ENCODE measurements at regions not wholly inside any gene's neighbourhood (a gene's known extent, or its start where the extent isn't known, plus 50 kb on each side); places are given as distances from the start of the nearest gene placed in this dataset.

DNA sequence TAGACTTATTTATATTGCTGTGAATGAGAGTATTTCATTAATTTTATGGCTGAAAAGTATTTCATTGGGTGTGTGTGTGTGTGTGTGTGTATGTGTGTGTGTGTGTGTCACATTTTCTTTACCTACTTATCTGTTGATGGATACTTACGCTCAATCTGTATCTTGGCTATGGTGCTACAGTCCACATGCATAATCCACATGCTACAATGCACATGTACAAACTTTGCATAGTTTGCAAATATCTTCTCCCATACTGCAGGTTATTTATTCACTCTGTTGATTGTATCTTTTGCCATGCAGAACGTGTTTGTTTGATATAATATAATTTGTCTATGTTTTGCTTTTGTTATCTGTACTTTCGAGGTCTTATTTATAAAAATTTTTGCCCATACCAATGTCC lies 167.8 kb downstream of the RAB28 start:
- Mint-ChIP-seq H3K27ac (no peak overlapping the region), H3K36me3 (peaks cover under 1 to 4% of the 10 kb centered on the region in 2 donors), H3K4me1 (no peaks in the 10 kb centered on the region), H3K27me3 (no peaks in the 10 kb centered on the region), H3K4me3 (no peak overlapping the region), H3K9me3 (peaks cover 2 to 8% (median 4%) of the 10 kb centered on the region in 7 donors)
- DNase-seq = no peak
- ATAC-seq (ENCODE audit: low read depth in 2 of 2) = no peak

DNA sequence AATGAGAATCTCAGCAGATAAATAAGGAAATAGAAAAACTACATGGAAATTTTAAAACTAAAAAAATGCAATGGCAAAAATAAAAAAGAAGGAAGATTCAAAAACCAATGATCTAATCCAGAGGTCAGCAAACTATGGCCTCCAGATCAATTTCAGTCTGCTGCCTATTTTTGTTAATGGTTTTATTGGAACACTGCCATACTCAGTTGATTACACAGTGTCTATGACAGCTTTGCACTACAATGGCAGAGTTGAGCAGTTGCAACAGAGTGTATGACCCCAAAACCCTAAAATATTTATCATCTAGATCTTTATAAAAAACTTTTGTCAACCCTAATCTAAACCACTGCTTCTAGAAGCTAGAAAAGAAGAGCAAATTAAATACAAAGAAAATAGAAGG lies 170.3 kb downstream of the RAB28 start:
- H3K4me3 Mint-ChIP-seq = no peak overlapping the region
- H3K27ac Mint-ChIP-seq = no peak overlapping the region
- no peaks in the 10 kb centered on the region for H3K4me1 Mint-ChIP-seq
- peaks cover 0 to 6% (median 2%) of the 10 kb centered on the region in 7 donors for H3K9me3 Mint-ChIP-seq
- H3K36me3 Mint-ChIP-seq = peaks cover 0 to 4% of the 10 kb centered on the region in 2 donors
- no peaks in the 10 kb centered on the region for H3K27me3 Mint-ChIP-seq
- no peak for DNase-seq
- ATAC-seq (ENCODE audit: low read depth in 2 of 2) = no peak

DNA sequence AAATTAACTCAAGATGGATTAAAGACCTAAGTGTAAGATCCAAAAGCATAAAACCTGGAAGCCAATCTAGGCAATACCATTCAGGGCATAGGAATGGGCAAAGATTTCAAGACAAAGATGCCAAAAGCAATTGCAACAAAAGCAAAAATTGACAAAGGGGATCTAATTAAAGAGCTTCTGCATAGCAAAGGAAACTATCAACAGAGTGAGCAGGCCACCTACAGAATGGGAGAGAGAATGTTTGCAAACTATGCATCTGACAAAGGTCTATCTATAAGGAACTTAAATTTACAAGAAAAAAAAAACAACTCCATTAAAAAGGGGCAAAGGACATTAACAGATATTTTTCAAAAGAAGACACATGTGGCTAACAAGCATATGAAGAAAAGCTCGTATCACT lies 171.9 kb downstream of the RAB28 start:
- Mint-ChIP-seq H3K4me3 (no peak overlapping the region), H3K9me3 (peaks cover 0 to 6% (median 2%) of the 10 kb centered on the region in 7 donors), H3K36me3 (peaks cover under 1 to 4% of the 10 kb centered on the region in 2 donors), H3K4me1 (no peaks in the 10 kb centered on the region), H3K27ac (no peak overlapping the region), H3K27me3 (no peaks in the 10 kb centered on the region)
- ATAC-seq (ENCODE audit: low read depth in 2 of 2) = no peak
- DNase-seq = no peak

DNA sequence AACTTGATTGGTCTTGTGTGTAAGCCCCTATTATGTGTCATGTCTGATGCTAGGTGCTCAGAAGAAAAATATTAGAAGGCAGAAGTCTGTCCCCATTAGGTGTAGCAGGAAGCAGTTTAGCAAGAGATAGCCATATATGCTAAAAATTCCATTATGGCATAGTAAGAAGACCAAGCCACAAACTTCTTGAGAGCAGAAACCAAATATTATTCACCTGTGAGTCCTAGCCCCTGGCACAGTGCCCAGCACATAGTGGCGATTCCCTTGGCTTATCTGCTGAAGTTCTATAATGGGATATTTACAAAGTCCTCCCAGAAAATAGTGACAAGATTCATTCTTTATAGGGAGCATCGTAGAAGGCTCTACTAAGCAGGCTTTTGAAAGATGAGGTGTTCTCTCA lies 174.4 kb downstream of the RAB28 start:
- no peak for ATAC-seq (ENCODE audit: low read depth in 2 of 2)

DNA sequence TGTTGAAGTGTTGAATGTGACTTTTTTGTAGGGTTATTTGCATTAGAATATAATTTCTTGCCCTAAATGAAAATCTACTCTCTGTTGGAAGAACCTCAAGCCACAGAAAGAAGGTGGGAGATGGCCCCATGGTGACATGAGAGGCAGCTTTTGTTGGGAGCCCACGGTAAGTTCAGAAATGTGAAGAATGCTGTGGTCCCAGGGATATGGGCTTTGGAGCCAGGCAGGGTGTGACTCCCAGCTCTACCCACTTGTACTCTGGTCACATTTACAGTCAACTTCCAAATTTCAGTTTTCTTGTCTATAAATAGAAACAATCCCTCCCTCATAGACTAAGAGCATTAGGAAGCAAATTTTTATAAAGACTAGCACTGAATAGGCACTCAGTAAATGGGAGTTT lies 177.8 kb downstream of the RAB28 start:
- peaks cover 0 to 13% (median 4%) of the 10 kb centered on the region in 7 donors for H3K9me3 Mint-ChIP-seq
- H3K27ac Mint-ChIP-seq = no peak overlapping the region
- no peak for DNase-seq
- peaks cover 0 to 13% of the 10 kb centered on the region in 2 donors for H3K36me3 Mint-ChIP-seq
- H3K27me3 Mint-ChIP-seq = no peaks in the 10 kb centered on the region
- no peak overlapping the region for H3K4me3 Mint-ChIP-seq
- no peak for ATAC-seq (ENCODE audit: low read depth in 2 of 2)
- H3K4me1 Mint-ChIP-seq = peaks cover 0 to 4% (median 2%) of the 10 kb centered on the region in 3 donors

More for the DNA sequence above, 174.4 kb downstream of the RAB28 start:
- Mint-ChIP-seq H3K27ac (no peak overlapping the region), H3K9me3 (peaks cover 0 to 15% (median 5%) of the 10 kb centered on the region in 7 donors), H3K4me3 (no peak overlapping the region), H3K36me3 (peaks cover 4 to 8% of the 10 kb centered on the region in 2 donors), H3K4me1 (peaks cover 0 to 4% (median 0%) of the 10 kb centered on the region in 3 donors), H3K27me3 (no peaks in the 10 kb centered on the region)
- no peak for DNase-seq

DNA sequence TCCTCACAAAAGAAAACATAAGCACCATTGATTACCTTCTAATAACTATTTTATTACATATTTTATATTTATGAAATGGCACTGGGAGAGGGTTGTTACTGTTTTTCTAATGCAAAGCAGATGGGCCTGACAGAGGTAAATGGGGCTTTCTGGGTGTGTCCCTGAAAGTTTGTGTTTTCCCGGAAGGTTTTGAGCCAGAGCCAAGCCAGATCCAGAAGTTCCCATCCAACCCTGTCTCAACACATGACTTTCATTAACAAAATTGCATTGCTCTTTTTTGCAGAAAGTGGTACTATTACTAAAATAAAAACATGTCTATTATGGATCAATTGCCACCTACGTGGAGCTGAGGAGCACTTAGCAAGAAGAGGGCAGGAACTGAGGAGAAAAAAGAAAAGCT lies 181.3 kb downstream of the RAB28 start:
- DNase-seq = no peak
- Mint-ChIP-seq H3K4me3 (no peak overlapping the region), H3K27ac (no peak overlapping the region), H3K27me3 (no peaks in the 10 kb centered on the region), H3K36me3 (peaks cover 13 to 46% of the 10 kb centered on the region in 2 donors), H3K4me1 (peaks cover 0 to 8% (median 2%) of the 10 kb centered on the region in 3 donors), H3K9me3 (peaks cover 12 to 35% (median 21%) of the 10 kb centered on the region in 7 donors)
- ATAC-seq (ENCODE audit: low read depth in 2 of 2) = no peak

DNA sequence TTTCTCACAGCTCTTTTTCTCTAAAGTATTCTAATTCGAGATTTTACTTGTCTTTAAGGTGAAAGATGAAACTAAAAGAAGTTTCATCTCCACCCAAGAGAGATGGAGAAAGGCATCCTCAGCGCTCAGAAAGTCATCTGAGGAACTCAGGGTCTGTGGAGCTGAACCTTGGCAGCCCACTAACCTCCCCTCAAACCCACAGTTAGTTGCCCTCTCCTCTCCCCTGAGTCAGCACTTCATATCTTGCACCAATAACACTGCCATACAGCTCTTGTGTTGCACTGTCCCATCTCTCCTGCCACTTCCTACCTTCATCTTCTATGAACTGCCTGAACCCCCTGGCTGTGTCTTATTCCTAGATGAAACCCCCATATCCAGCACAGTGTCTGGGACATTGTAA lies 184.8 kb downstream of the RAB28 start:
- H3K27ac Mint-ChIP-seq = peak overlapping the region in 1 of 6 donors; percentile 24
- no peaks in the 10 kb centered on the region for H3K27me3 Mint-ChIP-seq
- ATAC-seq (ENCODE audit: low read depth in 2 of 2) (no peak), DNase-seq (no peak)
- H3K36me3 Mint-ChIP-seq = peaks cover 13 to 47% of the 10 kb centered on the region in 2 donors
- H3K9me3 Mint-ChIP-seq = peaks cover 16 to 41% (median 27%) of the 10 kb centered on the region in 7 donors
- no peak overlapping the region for H3K4me3 Mint-ChIP-seq
- peaks cover 0 to 4% (median 2%) of the 10 kb centered on the region in 3 donors for H3K4me1 Mint-ChIP-seq

DNA sequence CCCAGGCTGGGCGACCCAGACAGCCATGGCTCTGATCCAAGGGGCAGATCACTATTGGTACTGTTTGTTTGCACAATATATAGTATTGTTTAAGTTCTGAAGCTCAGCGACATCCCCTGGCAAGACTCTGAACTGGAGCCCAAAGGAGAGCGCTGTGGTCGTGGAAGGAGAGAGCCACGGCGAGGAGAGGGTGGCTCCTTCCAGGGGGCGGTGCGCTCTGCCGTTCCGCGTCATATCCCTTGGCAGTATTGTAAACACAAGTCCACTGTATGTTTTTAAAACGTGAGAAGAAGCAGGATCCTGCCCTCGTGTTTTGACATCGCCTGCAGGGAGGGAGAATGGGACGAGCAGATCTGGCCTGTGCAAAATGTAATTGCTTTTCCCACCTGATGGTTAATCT lies 185.5 kb downstream of the RAB28 start:
- H3K4me1 Mint-ChIP-seq = peaks cover 0 to 4% (median 0%) of the 10 kb centered on the region in 3 donors
- ATAC-seq (ENCODE audit: low read depth in 2 of 2) = no peak
- H3K4me3 Mint-ChIP-seq = no peak overlapping the region
- peaks cover 16 to 41% (median 27%) of the 10 kb centered on the region in 7 donors for H3K9me3 Mint-ChIP-seq
- H3K27me3 Mint-ChIP-seq = no peaks in the 10 kb centered on the region
- no peak for DNase-seq
- H3K27ac Mint-ChIP-seq = no peak overlapping the region
- peaks cover 13 to 47% of the 10 kb centered on the region in 2 donors for H3K36me3 Mint-ChIP-seq

DNA sequence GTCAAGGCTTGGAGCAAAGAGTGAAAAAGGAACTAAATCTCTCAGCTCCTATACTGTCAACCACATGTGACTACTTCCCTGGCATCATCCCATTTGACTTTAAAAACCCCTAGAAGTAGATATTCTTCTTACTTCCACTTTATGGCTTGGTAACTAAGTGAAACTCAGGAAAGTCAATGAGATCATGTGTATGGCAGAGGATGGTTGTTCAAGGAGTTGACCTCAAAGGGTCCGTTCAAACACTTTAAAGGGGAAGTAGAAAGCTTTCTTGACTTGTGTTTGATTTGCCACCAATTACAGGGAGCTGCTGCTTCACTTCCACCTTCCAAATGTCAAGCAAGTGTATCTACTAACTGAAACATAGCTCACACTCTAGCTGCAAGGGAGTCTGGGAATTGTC lies 187.2 kb downstream of the RAB28 start:
- Mint-ChIP-seq H3K27me3 (no peaks in the 10 kb centered on the region), H3K4me3 (no peak overlapping the region), H3K36me3 (peaks cover 29 to 62% of the 10 kb centered on the region in 2 donors), H3K27ac (no peak overlapping the region), H3K9me3 (peaks cover 18 to 44% (median 27%) of the 10 kb centered on the region in 7 donors), H3K4me1 (peaks cover 0 to 4% (median 0%) of the 10 kb centered on the region in 3 donors)
- DNase-seq (no peak), ATAC-seq (ENCODE audit: low read depth in 2 of 2) (no peak)

DNA sequence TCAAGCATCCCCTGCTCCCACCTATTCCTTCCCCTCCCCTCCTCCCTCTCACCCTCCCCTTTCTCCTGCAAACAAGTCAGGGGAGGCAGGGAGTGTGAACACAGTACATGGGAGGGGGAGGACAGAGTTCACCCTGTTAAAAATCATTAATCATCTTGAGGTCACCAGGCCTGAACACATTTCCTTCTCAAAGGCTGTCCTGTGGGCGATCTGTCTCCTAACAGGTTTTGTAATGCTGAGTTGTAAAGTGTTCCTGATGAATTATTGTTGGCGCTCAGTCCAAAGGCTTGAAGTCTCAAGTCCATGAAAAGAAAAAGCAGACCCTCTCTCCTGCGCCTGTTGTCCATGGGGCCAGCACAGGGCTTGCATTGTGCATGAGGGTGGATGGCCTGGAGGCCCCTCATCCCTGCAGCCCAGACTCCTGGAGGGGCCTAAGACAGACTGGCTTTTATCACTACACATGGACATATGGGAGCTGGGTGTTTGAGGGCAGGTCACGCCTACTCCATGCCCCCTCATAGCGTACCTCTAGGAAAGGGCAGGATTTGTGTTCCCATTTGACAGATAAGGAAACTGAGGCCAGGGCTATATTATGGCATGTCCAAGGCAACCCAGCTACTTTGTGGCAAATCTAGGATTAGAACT lies 189.1 kb downstream of the RAB28 start:
- Mint-ChIP-seq H3K27ac (no peak overlapping the region), H3K27me3 (no peaks in the 10 kb centered on the region), H3K9me3 (peaks cover 11 to 36% (median 21%) of the 10 kb centered on the region in 7 donors), H3K36me3 (peaks cover 22 to 56% of the 10 kb centered on the region in 2 donors), H3K4me1 (peaks cover 0 to 4% (median 0%) of the 10 kb centered on the region in 3 donors), H3K4me3 (no peak overlapping the region)
- ATAC-seq (ENCODE audit: low read depth in 2 of 2) = no peak
- no peak for DNase-seq

DNA sequence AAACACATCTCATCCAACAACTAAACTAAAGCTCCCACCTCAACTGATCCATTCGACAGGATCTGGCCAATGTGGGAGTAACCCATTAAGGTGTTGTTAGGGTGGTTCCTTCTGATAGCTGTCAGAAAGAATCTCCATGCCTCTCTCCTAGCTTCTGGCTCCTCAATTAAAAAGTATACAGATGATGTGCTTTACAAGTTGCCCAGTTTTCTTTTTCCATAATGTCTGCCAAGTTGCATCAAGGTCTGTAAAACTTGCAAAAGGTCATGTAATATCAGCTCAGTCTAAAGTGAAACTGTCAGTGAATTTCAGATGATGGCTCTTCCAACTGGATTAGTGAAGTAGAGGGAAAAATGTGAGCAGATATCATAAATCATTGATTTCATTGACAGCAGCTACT lies 191.8 kb downstream of the RAB28 start:
- H3K4me3 Mint-ChIP-seq = no peak overlapping the region
- H3K9me3 Mint-ChIP-seq = peaks cover 9 to 41% (median 19%) of the 10 kb centered on the region in 7 donors
- no peaks in the 10 kb centered on the region for H3K4me1 Mint-ChIP-seq
- H3K27me3 Mint-ChIP-seq = no peaks in the 10 kb centered on the region
- ATAC-seq (ENCODE audit: low read depth in 2 of 2) (no peak), DNase-seq (no peak)
- no peak overlapping the region for H3K27ac Mint-ChIP-seq
- peaks cover 21 to 31% of the 10 kb centered on the region in 2 donors for H3K36me3 Mint-ChIP-seq

DNA sequence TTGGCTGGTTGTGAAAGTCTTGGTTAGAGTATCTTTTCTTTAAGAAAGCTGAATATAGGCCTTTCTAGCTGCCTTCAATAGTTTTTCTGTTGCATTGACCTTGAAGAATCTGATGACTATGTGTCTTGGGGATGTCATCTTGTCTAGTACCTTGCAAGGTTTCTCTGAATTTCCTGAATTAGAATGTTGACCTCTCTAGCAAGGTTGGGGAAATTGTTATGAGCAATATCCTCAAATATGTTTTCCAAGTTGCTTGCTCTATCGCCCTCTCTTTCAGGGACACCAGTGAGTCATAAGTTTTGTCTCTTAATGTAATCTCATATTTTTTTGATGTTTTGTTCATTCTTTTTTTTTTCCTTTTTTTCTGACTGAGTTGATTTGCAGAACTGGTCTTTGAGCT lies 194.7 kb downstream of the RAB28 start:
- no peak overlapping the region for H3K27ac Mint-ChIP-seq
- DNase-seq (no peak), ATAC-seq (ENCODE audit: low read depth in 2 of 2) (no peak)
- H3K9me3 Mint-ChIP-seq = peaks cover 10 to 60% (median 34%) of the 10 kb centered on the region in 7 donors
- peaks cover 21 to 27% of the 10 kb centered on the region in 2 donors for H3K36me3 Mint-ChIP-seq
- H3K27me3 Mint-ChIP-seq = no peaks in the 10 kb centered on the region
- H3K4me3 Mint-ChIP-seq = no peak overlapping the region
- no peaks in the 10 kb centered on the region for H3K4me1 Mint-ChIP-seq

DNA sequence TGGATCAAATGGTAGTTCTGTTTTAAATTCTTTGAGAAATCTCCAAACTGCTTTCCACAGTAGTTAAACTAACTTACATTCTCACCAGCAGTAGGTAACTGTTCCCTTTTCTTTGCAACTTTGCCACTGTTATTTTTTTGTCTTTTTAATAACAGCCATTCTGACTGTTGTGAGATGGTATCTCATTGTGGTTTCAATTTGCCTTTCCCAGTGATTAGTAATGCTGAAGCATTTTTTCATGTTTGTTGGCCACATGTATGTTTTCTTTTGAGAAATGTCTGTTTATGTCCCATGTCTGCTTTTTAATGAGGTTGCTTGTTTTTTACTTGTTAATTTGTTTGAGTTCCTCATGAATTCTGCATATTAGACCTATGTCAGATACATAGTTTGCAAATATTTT lies 198.8 kb downstream of the RAB28 start:
- H3K9me3 Mint-ChIP-seq = peaks cover 8 to 59% (median 32%) of the 10 kb centered on the region in 7 donors
- no peaks in the 10 kb centered on the region for H3K4me1 Mint-ChIP-seq
- ATAC-seq (ENCODE audit: low read depth in 2 of 2) = no peak
- peaks cover 3 to 9% of the 10 kb centered on the region in 2 donors for H3K36me3 Mint-ChIP-seq
- H3K27me3 Mint-ChIP-seq = no peaks in the 10 kb centered on the region
- H3K27ac Mint-ChIP-seq = no peak overlapping the region
- no peak for DNase-seq
- no peak overlapping the region for H3K4me3 Mint-ChIP-seq

DNA sequence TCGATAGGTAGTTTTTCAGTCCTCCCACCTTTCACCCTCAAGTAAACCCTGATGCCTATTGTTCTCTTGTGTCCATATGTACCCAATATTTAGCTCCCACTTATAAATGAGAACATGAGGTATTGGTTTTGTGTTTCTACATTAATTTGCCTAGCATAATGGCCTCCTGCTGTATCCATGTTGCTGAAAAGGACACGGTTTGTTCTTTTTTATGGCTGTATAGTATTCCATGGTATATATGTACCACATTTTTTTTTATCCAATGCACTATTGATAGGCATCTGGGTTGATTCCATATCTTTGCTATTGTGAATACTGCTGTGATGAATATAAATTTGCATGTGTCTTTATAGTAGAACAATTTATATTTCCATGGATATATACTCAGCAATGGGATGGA lies 199.2 kb downstream of the RAB28 start:
- Mint-ChIP-seq H3K4me3 (no peak overlapping the region), H3K9me3 (peaks cover 8 to 59% (median 30%) of the 10 kb centered on the region in 7 donors), H3K4me1 (no peaks in the 10 kb centered on the region), H3K36me3 (peaks cover 3 to 9% of the 10 kb centered on the region in 2 donors), H3K27me3 (no peaks in the 10 kb centered on the region), H3K27ac (no peak overlapping the region)
- ATAC-seq (ENCODE audit: low read depth in 2 of 2) (no peak), DNase-seq (no peak)
